A549 (cell line): ENCODE measurements at regions not wholly inside any gene's neighbourhood (a gene's known extent, or its start where the extent isn't known, plus 50 kb on each side); places are given as distances from the start of the nearest gene placed in this dataset.

Experiments used
- ATAC-seq, 2 experiments: fragments of 200-7000 bp in 1 of 2; fragments of >200 bp in 1 of 2; cut with Nextera tagmentation in 1 of 2; cut with Tn5 transposase in 1 of 2; 3 replicates each; pipeline versions ENCODE4 v1.8.0 to v1.9.1; 2018 to 2020; ENCODE audit warnings: mild to moderate bottlenecking in 1 of 2, moderate library complexity in 1 of 2
- CTCF ChIA-PET: fragments of 300-600 bp; sonication (Branson Sonifier 250); formaldehyde crosslinking; extraction: SDS; loops from one replicate; lab custom pipeline; 2021; ENCODE audit warnings: antibody characterized with exemption, inconsistent platforms; lab: Yijun Ruan, JAX
- POLR2A ChIA-PET: fragments of 350-600 bp; formaldehyde crosslinking; extraction: SDS; loops from one replicate; lab custom pipeline; 2021; ENCODE audit warnings: antibody characterized with exemption, inconsistent platforms; lab: Yijun Ruan, JAX
- DNase-seq, 2 experiments: peaks; one replicate each; pipeline versions ENCODE4 v3.0.0 to v3.0.0-alpha.2; 2011 to 2016; ENCODE audit warnings: low read depth in 1 of 2, low spot score in 1 of 2
- FAIRE-seq: peaks from 2 replicates; lab custom pipeline; 2011; peaks lifted over from hg19 to GRCh38; lab: Jason Lieb, UNC
- H3K27ac ChIP-seq, 2 experiments: fragments of >200 bp; sonication (Bioruptor Twin); formaldehyde crosslinking; 3 replicates each; pipeline ENCODE4 v1.5.1; 2016 to 2017
- H3K4me1 ChIP-seq: fragments of >200 bp; sonication (Bioruptor Twin); formaldehyde crosslinking; 3 replicates; pipeline ENCODE4 v1.6.1; 2016
- H3K4me2 ChIP-seq: fragments of >200 bp; sonication (Bioruptor Twin); formaldehyde crosslinking; 3 replicates; pipeline ENCODE4 v1.6.1; 2016
- H3K4me3 ChIP-seq: fragments of >200 bp; sonication (Bioruptor Twin); formaldehyde crosslinking; 3 replicates; pipeline ENCODE4 v1.5.1; 2016
- H3K9me3 ChIP-seq: fragments of >200 bp; sonication (Bioruptor Twin); formaldehyde crosslinking; 3 replicates; pipeline ENCODE4 v1.6.1; 2016
- BCL3 ChIP-seq: fragments of >200 bp; sonication (Bioruptor Twin); formaldehyde crosslinking; IDR thresholded peaks from 3 replicates; pipeline ENCODE4 v1.6.1; 2016
- CEBPB ChIP-seq, 2 experiments: fragments of >200 bp in 1 of 2; sonication (Bioruptor Twin) in 1 of 2; formaldehyde crosslinking in 1 of 2; IDR thresholded peaks; 2 replicates each; pipeline ENCODE4 v1.6.1; 2012 to 2016
- CHD2 ChIP-seq: fragments of 150-350 bp; IDR thresholded peaks from 2 replicates; pipeline ENCODE4 v1.6.1; 2014; ENCODE audit warnings: low read length; ENCODE audit not compliant: partially characterized antibody
- CTCF ChIP-seq: fragments of >200 bp; sonication (Bioruptor Twin); formaldehyde crosslinking; IDR thresholded peaks from 3 replicates; pipeline ENCODE4 v1.5.1; 2016
- EHF ChIP-seq: fragments of 250-450 bp; sonication (Bioruptor Pico); IDR thresholded peaks from 2 replicates; pipeline ENCODE4 v1.5.0; 2020; ENCODE audit warnings: mild to moderate bottlenecking
- EHMT2 ChIP-seq: fragments of 200-600 bp; sonication (generic); IDR thresholded peaks from 2 replicates; pipeline ENCODE4 v1.6.1; 2016; ENCODE audit warnings: antibody characterized with exemption, low read depth, mild to moderate bottlenecking, moderate library complexity
- EP300 ChIP-seq, 2 experiments: fragments of >200 bp; sonication (Bioruptor Twin); formaldehyde crosslinking; IDR thresholded peaks; 2 replicates in 1 of 2; 3 replicates in 1 of 2; pipeline ENCODE4 v1.6.1; 2016 to 2017
- ESRRA ChIP-seq: fragments of 150-350 bp; IDR thresholded peaks from 2 replicates; pipeline ENCODE4 v1.6.1; 2014; ENCODE audit warnings: mild to moderate bottlenecking, low read length, borderline replicate concordance
- FOSL2 ChIP-seq, 2 experiments: fragments of 450-650 bp in 1 of 2; fragments of >200 bp in 1 of 2; sonication (Bioruptor Twin) in 1 of 2; formaldehyde crosslinking; IDR thresholded peaks; 2 replicates each; pipeline versions ENCODE4 v1.5.0 to v1.6.1; 2016 to 2020; ENCODE audit warnings: mild to moderate bottlenecking in 1 of 2, moderate library complexity in 1 of 2
- HES2 ChIP-seq: fragments of >200 bp; sonication (Bioruptor Twin); formaldehyde crosslinking; IDR thresholded peaks from 2 replicates; pipeline ENCODE4 v1.6.1; 2016
- HEYL ChIP-seq: fragments of 250-450 bp; sonication (Bioruptor Pico); IDR thresholded peaks from 2 replicates; pipeline ENCODE4 v1.8.0; 2021; ENCODE audit warnings: mild to moderate bottlenecking, moderate library complexity
- JUN ChIP-seq, 2 experiments: fragments of >200 bp; sonication (Bioruptor Twin); formaldehyde crosslinking; IDR thresholded peaks; 2 replicates in 1 of 2; 3 replicates in 1 of 2; pipeline ENCODE4 v1.6.1; 2016 to 2017
- JUNB ChIP-seq: fragments of >200 bp; sonication (Bioruptor Twin); formaldehyde crosslinking; IDR thresholded peaks from 2 replicates; pipeline ENCODE4 v1.6.1; 2016
- KDM1A ChIP-seq: fragments of 200-600 bp; sonication (generic); IDR thresholded peaks from 2 replicates; pipeline ENCODE4 v1.6.1; 2016; ENCODE audit warnings: low read depth, mild to moderate bottlenecking
- MAFK ChIP-seq: fragments of 450-650 bp; IDR thresholded peaks from 2 replicates; pipeline ENCODE4 v1.6.1; 2014; ENCODE audit not compliant: partially characterized antibody
- MYC ChIP-seq: IDR thresholded peaks from 2 replicates; pipeline ENCODE4 v1.6.1; 2012; ENCODE audit warnings: mild to moderate bottlenecking, inconsistent platforms, low read length, improper control_type of control experiment, borderline replicate concordance
- NFE2L2 ChIP-seq: fragments of 150-350 bp; conservative IDR thresholded peaks from 2 replicates; pipeline ENCODE4 v1.6.1; 2014; ENCODE audit warnings: low read length
- RARB ChIP-seq: fragments of 250-450 bp; sonication (Bioruptor Pico); IDR thresholded peaks from 2 replicates; pipeline ENCODE4 v1.8.0; 2021; ENCODE audit warnings: mild to moderate bottlenecking, moderate library complexity
- RNF2 ChIP-seq: fragments of 200-600 bp; sonication (generic); IDR thresholded peaks from 2 replicates; pipeline ENCODE4 v1.6.1; 2016; ENCODE audit warnings: low read depth, mild to moderate bottlenecking, antibody characterized with exemption, moderate library complexity, borderline replicate concordance
- SMC3 ChIP-seq: fragments of >200 bp; sonication (Bioruptor Twin); formaldehyde crosslinking; IDR thresholded peaks from 3 replicates; pipeline ENCODE4 v1.6.1; 2018; ENCODE audit warnings: inconsistent platforms
- USF2 ChIP-seq: fragments of 450-650 bp; IDR thresholded peaks from 2 replicates; pipeline ENCODE4 v1.6.1; 2014; ENCODE audit warnings: antibody characterized with exemption
- ZSCAN20 ChIP-seq: fragments of 250-450 bp; sonication (Bioruptor Pico); IDR thresholded peaks from 2 replicates; pipeline ENCODE4 v1.8.0; 2022; ENCODE audit warnings: mild to moderate bottlenecking, moderate library complexity
- whole genome bisulfite sequencing: methylation state at CpG from one replicate; pipeline ENCODE4 v1.1.6; 2017; ENCODE audit errors: missing lambda C conversion rate; 5-methylcytosine and 5-hydroxymethylcytosine counted together
- TF ChIP-seq, protein P1 (sequence below): fragments of 250-450 bp; sonication (Bioruptor Pico); IDR thresholded peaks from 2 replicates; pipeline ENCODE4 v1.5.0; 2020; ENCODE audit warnings: low read depth, mild to moderate bottlenecking, moderate library complexity

DNA sequence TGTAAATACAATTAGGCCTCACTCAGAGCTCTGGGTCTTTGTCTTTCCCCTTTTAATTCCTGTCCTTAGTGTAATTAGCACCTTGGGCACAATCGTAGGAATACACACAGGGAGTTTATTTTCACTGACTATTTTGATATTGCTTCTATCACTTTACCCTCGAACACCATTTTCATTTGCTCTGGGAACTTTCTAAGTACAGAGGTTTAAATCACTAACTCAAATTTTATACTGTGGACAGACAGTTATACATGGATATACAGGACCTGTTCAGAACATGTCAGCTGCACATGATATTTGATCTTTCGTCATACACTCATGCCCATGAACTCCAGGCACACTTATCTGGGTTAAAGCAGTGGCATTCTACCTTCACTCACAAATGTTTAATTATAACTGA, 217.8 kb upstream of the TMEM161B start:
- no peak for DNase-seq
- TF ChIP-seq SMC3 (no peak), CEBPB (IDR thresholded peaks at IDR 0.05) (no peak), USF2 (no peak), FOSL2 (IDR thresholded peaks at IDR 0.05) (no peak), FOSL2 (CRISPR knock-in tag; IDR thresholded peaks at IDR 0.05) (no peak), NFE2L2 (no peak), JUN (IDR thresholded peaks at IDR 0.05) (no peak), RNF2 (no peak), EHMT2 (no peak), KDM1A (no peak), EHF (CRISPR knock-in tag) (no peak), RARB (CRISPR knock-in tag) (no peak), BCL3 (no peak), EP300 (IDR thresholded peaks at IDR 0.05) (no peak), ESRRA (no peak), CHD2 (no peak), MAFK (no peak), HEYL (CRISPR knock-in tag) (no peak)
- TF ChIP-seq, protein P1, sequence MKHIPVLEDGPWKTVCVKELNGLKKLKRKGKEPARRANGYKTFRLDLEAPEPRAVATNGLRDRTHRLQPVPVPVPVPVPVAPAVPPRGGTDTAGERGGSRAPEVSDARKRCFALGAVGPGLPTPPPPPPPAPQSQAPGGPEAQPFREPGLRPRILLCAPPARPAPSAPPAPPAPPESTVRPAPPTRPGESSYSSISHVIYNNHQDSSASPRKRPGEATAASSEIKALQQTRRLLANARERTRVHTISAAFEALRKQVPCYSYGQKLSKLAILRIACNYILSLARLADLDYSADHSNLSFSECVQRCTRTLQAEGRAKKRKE: no peak
- TF ChIP-seq, all 56 proteins: peak for 0
- ATAC-seq: no peak
- ChIA-PET CTCF (no interaction called here), POLR2A (no interaction called here)
- Histone ChIP-seq H3K4me3 (no peak overlapping the region), H3K4me1 (no peaks in the 10 kb centered on the region), H3K4me2 (no peak overlapping the region), H3K27ac (no peak overlapping the region), H3K9me3 (no peaks in the 10 kb centered on the region)
- 25% methylated on average over 3 of the region's 3 CpGs for WGBS
- FAIRE-seq: no peak

DNA sequence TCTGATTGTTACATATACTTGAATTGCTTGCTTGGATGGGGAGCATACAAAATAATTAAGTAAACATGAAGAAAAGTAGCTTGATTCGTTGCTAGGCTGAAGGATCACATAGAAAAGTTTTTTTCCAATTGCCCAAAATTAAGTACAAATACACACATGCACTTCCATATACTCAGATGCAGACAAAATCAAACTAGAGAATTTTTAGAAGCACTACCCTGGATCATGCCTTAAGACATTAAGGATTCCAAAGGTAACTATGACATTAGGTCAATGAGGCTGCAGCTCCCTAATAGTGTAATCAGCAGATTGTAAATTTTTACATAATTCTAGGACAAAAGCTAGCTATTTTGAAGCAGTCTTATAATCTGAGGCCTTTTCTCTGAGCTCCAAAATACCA, 216.9 kb upstream of the TMEM161B start:
- ATAC-seq: no peak
- no peak for FAIRE-seq
- Histone ChIP-seq H3K9me3 (no peaks in the 10 kb centered on the region), H3K4me1 (no peaks in the 10 kb centered on the region), H3K27ac (no peak overlapping the region), H3K4me2 (no peak overlapping the region), H3K4me3 (no peak overlapping the region)
- DNase-seq: no peak
- ChIA-PET CTCF (interaction anchor here (0.9 to 1.0 kb wide), 2 partner anchors 195 to 206 kb away, joined by 3 to 4 read pairs; no protein-coding TSS in a partner anchor), POLR2A (no interaction called here)
- TF ChIP-seq JUN (IDR thresholded peaks at IDR 0.05): no peak
- TF ChIP-seq EHMT2: no peak
- TF ChIP-seq RARB (CRISPR knock-in tag): no peak
- no peak for TF ChIP-seq RNF2
- no peak for TF ChIP-seq JUNB
- TF ChIP-seq HES2: no peak
- no peak for TF ChIP-seq EHF (CRISPR knock-in tag)
- no peak for TF ChIP-seq KDM1A
- TF ChIP-seq ESRRA: no peak
- TF ChIP-seq MYC: no peak
- TF ChIP-seq ZSCAN20 (CRISPR knock-in tag): no peak
- no peak for TF ChIP-seq CTCF
- WGBS: 0% methylated on average over 1 of the region's 1 CpG
